HG03064 (cell line): ENCODE measurements at regions not wholly inside any gene's neighbourhood (a gene's known extent, or its start where the extent isn't known, plus 50 kb on each side); places are given as distances from the start of the nearest gene placed in this dataset.
"Not testable (repeated sequence)": the region's sequence is repeated elsewhere in the genome, so short reads cannot be mapped to it uniquely, and the experiment has no call there.

Source experiments
- ATAC-seq: cut with Tn5 transposase; IDR thresholded peaks from one replicate; pipeline ENCODE4 v1.9.1; 2021; ENCODE audit warnings: low read depth; ENCODE audit not compliant: unreplicated experiment

GRCh38 chr1:5141750-5142149 is 487.3 kb downstream of the AJAP1 start:
- ATAC-seq = no peak

GRCh38 chr1:5140962-5141361 is 486.6 kb downstream of the AJAP1 start:
- ATAC-seq = no peak

GRCh38 chr1:5140136-5140535 is 485.7 kb downstream of the AJAP1 start:
- ATAC-seq = no peak

- no peak for ATAC-seq
Observed at GRCh38 chr1:5129746-5130355, 475.4 kb downstream of the AJAP1 start.

GRCh38 chr1:5125208-5125607 is 470.8 kb downstream of the AJAP1 start:
- no peak for ATAC-seq

- ATAC-seq = no peak
Observed at GRCh38 chr1:5120559-5120958, 466.1 kb downstream of the AJAP1 start.

GRCh38 chr1:5119366-5120234 is 465.2 kb downstream of the AJAP1 start:
- no peak for ATAC-seq

- not testable (repeated sequence) for ATAC-seq
Observed at GRCh38 chr1:5118771-5119170, 464.4 kb downstream of the AJAP1 start.

- not testable (repeated sequence) for ATAC-seq
Observed at GRCh38 chr1:5118292-5118691, 463.9 kb downstream of the AJAP1 start.

GRCh38 chr1:5111581-5111980 is 457.2 kb downstream of the AJAP1 start:
- no peak for ATAC-seq

GRCh38 chr1:5110508-5110907 is 456.1 kb downstream of the AJAP1 start:
- no peak for ATAC-seq

GRCh38 chr1:5109633-5110032 is 455.2 kb downstream of the AJAP1 start:
- no peak for ATAC-seq

- no peak for ATAC-seq
Observed at GRCh38 chr1:5108740-5109139, 454.3 kb downstream of the AJAP1 start.

- ATAC-seq = no peak
Observed at GRCh38 chr1:5105744-5106143, 451.3 kb downstream of the AJAP1 start.

- no peak for ATAC-seq
Observed at GRCh38 chr1:5099558-5099957, 445.1 kb downstream of the AJAP1 start.

GRCh38 chr1:5098981-5099385 is 444.6 kb downstream of the AJAP1 start:
- no peak for ATAC-seq

GRCh38 chr1:5093042-5093441 is 438.6 kb downstream of the AJAP1 start:
- no peak for ATAC-seq

- no peak for ATAC-seq
Observed at GRCh38 chr1:5084676-5085075, 430.3 kb downstream of the AJAP1 start.

GRCh38 chr1:5067246-5067645 is 412.8 kb downstream of the AJAP1 start:
- ATAC-seq = no peak

GRCh38 chr1:5053744-5054143 is 399.3 kb downstream of the AJAP1 start:
- no peak for ATAC-seq

GRCh38 chr1:5029136-5029535 is 374.7 kb downstream of the AJAP1 start:
- no peak for ATAC-seq

- ATAC-seq = no peak
Observed at GRCh38 chr1:5012249-5012648, 357.8 kb downstream of the AJAP1 start.
